A204.1 (cell line): ENCODE measurements at regions not wholly inside any gene's neighbourhood (a gene's known extent, or its start where the extent isn't known, plus 50 kb on each side); places are given as distances from the start of the nearest gene placed in this dataset.
A peak's percentile ranks its signal among the peaks of the same experiment; 100 is the strongest.

Source experiments
- FAIRE-seq: peaks from 2 replicates; lab custom pipeline; 2012; peaks lifted over from hg19 to GRCh38; lab: Jason Lieb, UNC

GRCh38 chr10:62550173-62550572 is 176.0 kb downstream of the ZNF365 start:
- FAIRE-seq = no peak

GRCh38 chr10:62554632-62555199 is 180.5 kb downstream of the ZNF365 start:
- FAIRE-seq = no peak

GRCh38 chr10:62559481-62560200 is 185.5 kb downstream of the ZNF365 start:
- no peak for FAIRE-seq

GRCh38 chr10:62560201-62560819 is 186.1 kb downstream of the ZNF365 start:
- FAIRE-seq = no peak

GRCh38 chr10:62561151-62561550 is 187.0 kb downstream of the ZNF365 start:
- FAIRE-seq = no peak

GRCh38 chr10:62562101-62562500 is 187.9 kb downstream of the ZNF365 start:
- no peak for FAIRE-seq

GRCh38 chr10:62562795-62563194 is 188.6 kb downstream of the ZNF365 start:
- no peak for FAIRE-seq

- FAIRE-seq = no peak
Observed at GRCh38 chr10:62573929-62574328, 199.8 kb downstream of the ZNF365 start.

GRCh38 chr10:62577076-62577475 is 202.9 kb downstream of the ZNF365 start:
- no peak for FAIRE-seq

- no peak for FAIRE-seq
Observed at GRCh38 chr10:62577666-62578291, 203.6 kb downstream of the ZNF365 start.

- FAIRE-seq = no peak
Observed at GRCh38 chr10:62578301-62578700, 204.1 kb downstream of the ZNF365 start.

- FAIRE-seq = no peak
Observed at GRCh38 chr10:62578916-62579315, 204.7 kb downstream of the ZNF365 start.

- no peak for FAIRE-seq
Observed at GRCh38 chr10:62580396-62580795, 206.2 kb downstream of the ZNF365 start.

GRCh38 chr10:62581351-62581750 is 207.2 kb downstream of the ZNF365 start:
- no peak for FAIRE-seq

GRCh38 chr10:62582101-62582705 is 208.0 kb downstream of the ZNF365 start:
- FAIRE-seq = no peak

GRCh38 chr10:62582804-62583208 is 208.6 kb downstream of the ZNF365 start:
- FAIRE-seq = no peak

- no peak for FAIRE-seq
Observed at GRCh38 chr10:62583876-62584615, 209.9 kb downstream of the ZNF365 start.

- FAIRE-seq = no peak
Observed at GRCh38 chr10:62584731-62585130, 210.6 kb downstream of the ZNF365 start.

GRCh38 chr10:62585211-62585775 is 211.1 kb downstream of the ZNF365 start:
- FAIRE-seq = no peak

- peak; percentile 21 for FAIRE-seq
Observed at GRCh38 chr10:62587011-62587410, 212.8 kb downstream of the ZNF365 start.

- no peak for FAIRE-seq
Observed at GRCh38 chr10:62588116-62588515, 213.9 kb downstream of the ZNF365 start.

- FAIRE-seq = no peak
Observed at GRCh38 chr10:62589689-62590088, 214.8 kb upstream of the ADO start.
